ENCODE measurements at regions not wholly inside any gene's neighbourhood (a gene's known extent, or its start where the extent isn't known, plus 50 kb on each side); places are given as distances from the start of the nearest gene placed in this dataset.

DNA sequence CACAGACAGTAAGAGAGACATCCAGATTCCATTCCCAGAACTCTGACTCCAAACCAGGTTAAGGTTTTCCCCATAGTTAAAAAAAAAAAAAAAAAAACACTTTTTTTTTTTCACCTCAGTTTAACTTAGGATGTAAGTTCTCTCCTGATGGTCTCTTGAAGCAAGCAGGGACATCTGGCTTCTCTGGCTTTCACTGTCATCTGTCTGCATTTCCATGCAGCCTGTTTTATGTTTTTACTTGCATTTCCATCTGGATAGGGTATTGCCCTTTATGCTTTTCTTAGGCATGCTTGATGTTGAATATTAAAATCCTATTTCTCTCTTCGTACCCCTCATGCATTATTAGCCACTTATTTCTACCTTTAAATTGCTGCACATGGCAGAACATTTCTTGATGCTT is 135.3 kb upstream of the WWC1 start:
- no peak for TF ChIP-seq POLR2AphosphoS5 (IDR thresholded peaks at IDR 0.05; ENCODE audit: insufficient read depth, low read depth, low read length)
- TF ChIP-seq, protein P1, sequence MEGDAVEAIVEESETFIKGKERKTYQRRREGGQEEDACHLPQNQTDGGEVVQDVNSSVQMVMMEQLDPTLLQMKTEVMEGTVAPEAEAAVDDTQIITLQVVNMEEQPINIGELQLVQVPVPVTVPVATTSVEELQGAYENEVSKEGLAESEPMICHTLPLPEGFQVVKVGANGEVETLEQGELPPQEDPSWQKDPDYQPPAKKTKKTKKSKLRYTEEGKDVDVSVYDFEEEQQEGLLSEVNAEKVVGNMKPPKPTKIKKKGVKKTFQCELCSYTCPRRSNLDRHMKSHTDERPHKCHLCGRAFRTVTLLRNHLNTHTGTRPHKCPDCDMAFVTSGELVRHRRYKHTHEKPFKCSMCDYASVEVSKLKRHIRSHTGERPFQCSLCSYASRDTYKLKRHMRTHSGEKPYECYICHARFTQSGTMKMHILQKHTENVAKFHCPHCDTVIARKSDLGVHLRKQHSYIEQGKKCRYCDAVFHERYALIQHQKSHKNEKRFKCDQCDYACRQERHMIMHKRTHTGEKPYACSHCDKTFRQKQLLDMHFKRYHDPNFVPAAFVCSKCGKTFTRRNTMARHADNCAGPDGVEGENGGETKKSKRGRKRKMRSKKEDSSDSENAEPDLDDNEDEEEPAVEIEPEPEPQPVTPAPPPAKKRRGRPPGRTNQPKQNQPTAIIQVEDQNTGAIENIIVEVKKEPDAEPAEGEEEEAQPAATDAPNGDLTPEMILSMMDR (IDR thresholded peaks at IDR 0.05; ENCODE audit: extremely low read depth in 1 of 2, insufficient read depth in 1 of 2, low read depth in 1 of 2, low read length in 2 of 2) = no peak
- no peak for TF ChIP-seq POLR2A (IDR thresholded peaks at IDR 0.05; ENCODE audit: low read depth, low read length)
- no peak for TF ChIP-seq FOS (IDR thresholded peaks at IDR 0.05; ENCODE audit: borderline replicate concordance, insufficient read depth, low read length)

Data from endothelial cell of umbilical vein (primary cell).